Mesendoderm (in vitro differentiated cells): ENCODE measurements at regions not wholly inside any gene's neighbourhood (a gene's known extent, or its start where the extent isn't known, plus 50 kb on each side); places are given as distances from the start of the nearest gene placed in this dataset.

Source experiments
- DNase-seq: peaks from one replicate; pipeline ENCODE4 v3.0.0; 2013
- H2AK5ac ChIP-seq: 2 replicates; pipeline ENCODE4 v1.6.1; 2013; ENCODE audit warnings: low read length, inconsistent platforms
- H2BK120ac ChIP-seq: 2 replicates; pipeline ENCODE4 v1.6.1; 2013; ENCODE audit warnings: low read depth, mild to moderate bottlenecking, low read length, moderate library complexity, mixed read lengths
- H2BK15ac ChIP-seq: replicated peaks from 2 replicates; pipeline ENCODE4 v1.6.1; 2013; ENCODE audit warnings: low read depth, mild to moderate bottlenecking, moderate library complexity
- H2BK5ac ChIP-seq: 2 replicates; pipeline ENCODE4 v1.6.1; 2013; ENCODE audit warnings: low read length, inconsistent platforms
- H3K18ac ChIP-seq: 2 replicates; pipeline ENCODE4 v1.6.1; 2013; ENCODE audit warnings: mild to moderate bottlenecking, low read length, mixed read lengths
- H3K23ac ChIP-seq: one replicate; pipeline ENCODE4 v1.6.1; 2013; ENCODE audit warnings: low read length
- H3K27ac ChIP-seq: 2 replicates; pipeline ENCODE4 v1.5.1; 2013; ENCODE audit warnings: low read depth, mild to moderate bottlenecking, inconsistent platforms, low read length, moderate library complexity
- H3K27me3 ChIP-seq: 2 replicates; pipeline ENCODE4 v1.6.1; 2013; ENCODE audit warnings: low read length, control low read depth, mild to moderate bottlenecking, inconsistent platforms; ENCODE audit not compliant: insufficient read depth, poor library complexity
- H3K36me3 ChIP-seq: 2 replicates; pipeline ENCODE4 v1.6.1; 2013; ENCODE audit warnings: low read length, inconsistent platforms; ENCODE audit not compliant: control insufficient read depth, insufficient read depth
- H3K4ac ChIP-seq: one replicate; pipeline ENCODE4 v1.6.1; 2013; ENCODE audit warnings: low read depth, mild to moderate bottlenecking, low read length, moderate library complexity
- H3K4me1 ChIP-seq: 2 replicates; pipeline ENCODE4 v1.6.1; 2013; ENCODE audit warnings: low read depth, low read length, inconsistent platforms; ENCODE audit not compliant: control insufficient read depth
- H3K4me2 ChIP-seq: 2 replicates; pipeline ENCODE4 v1.6.1; 2013; ENCODE audit warnings: low read length
- H3K4me3 ChIP-seq: 2 replicates; pipeline ENCODE4 v1.5.1; 2013; ENCODE audit warnings: mild to moderate bottlenecking, low read length
- H3K56ac ChIP-seq: one replicate; pipeline ENCODE4 v1.6.1; 2013; ENCODE audit warnings: low read length
- H3K79me1 ChIP-seq: 2 replicates; pipeline ENCODE4 v1.6.1; 2013; ENCODE audit warnings: low read length, inconsistent platforms
- H3K79me2 ChIP-seq: 2 replicates; pipeline ENCODE4 v1.6.1; 2013; ENCODE audit warnings: mild to moderate bottlenecking, low read length; ENCODE audit not compliant: control insufficient read depth, insufficient read depth
- H3K9ac ChIP-seq: 2 replicates; pipeline ENCODE4 v1.6.1; 2013; ENCODE audit warnings: low read length, inconsistent platforms
- H4K5ac ChIP-seq: one replicate; pipeline ENCODE4 v1.6.1; 2013; ENCODE audit warnings: low read length
- H4K8ac ChIP-seq: one replicate; pipeline ENCODE4 v1.6.1; 2013; ENCODE audit warnings: low read depth, mild to moderate bottlenecking, control low read depth, low read length, moderate library complexity
- WGBS: extraction: QIAGEN DNeasy Blood & Tissue Kit; methylation state at CpG from one replicate; pipeline ENCODE4 v1.1.7; 2013; ENCODE audit warnings: low lambda C conversion rate, missing lambda C conversion rate; ENCODE audit not compliant: insufficient coverage; ENCODE audit errors: extremely low coverage; 5-methylcytosine and 5-hydroxymethylcytosine counted together

DNA sequence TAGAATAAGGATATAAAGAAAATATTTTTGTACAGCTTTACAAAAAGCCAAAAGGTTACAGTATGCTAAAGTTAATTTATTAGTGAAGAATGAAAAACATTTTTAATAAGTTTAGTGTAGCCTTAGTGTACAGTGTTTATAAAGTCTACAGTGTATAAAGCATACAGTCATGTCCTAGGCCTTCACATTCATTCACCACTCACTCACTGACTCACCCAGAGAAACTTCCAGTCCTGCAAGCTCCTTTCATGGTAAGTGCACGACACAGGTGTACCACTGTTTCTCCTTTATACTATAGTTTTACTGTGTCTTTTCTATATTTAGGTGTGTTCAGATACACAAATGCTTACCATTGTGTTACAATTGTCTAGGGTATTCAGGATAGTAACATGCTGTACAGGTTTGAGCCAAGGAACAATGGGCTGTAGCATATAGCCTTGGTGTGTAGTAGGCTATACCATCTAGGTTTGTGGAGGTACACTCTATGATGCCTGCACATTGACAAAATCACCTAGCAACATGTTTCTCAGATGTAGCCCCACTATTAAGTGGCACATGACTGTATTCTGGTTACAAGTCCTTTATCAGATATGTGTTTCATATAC is 197.1 kb upstream of the KBTBD8 start:
- Histone ChIP-seq H3K36me3 (no peaks in the 10 kb centered on the region), H3K56ac (no peak overlapping the region), H2BK15ac (no peak overlapping the region), H3K9ac (no peak overlapping the region), H3K79me1 (no peaks in the 10 kb centered on the region), H3K79me2 (no peaks in the 10 kb centered on the region), H3K23ac (no peak overlapping the region), H4K5ac (no peak overlapping the region), H2BK120ac (no peak overlapping the region), H2AK5ac (no peak overlapping the region), H2BK5ac (no peak overlapping the region), H3K4me3 (no peak overlapping the region), H3K27ac (no peak overlapping the region), H3K4me1 (peaks cover 2% of the 10 kb centered on the region), H3K27me3 (no peaks in the 10 kb centered on the region), H4K8ac (no peak overlapping the region), H3K4me2 (no peak overlapping the region), H3K18ac (no peak overlapping the region), H3K4ac (no peak overlapping the region)
- DNase-seq, result no peak
- no CpG with 5 or more reads among the region's 1 CpG for WGBS

DNA sequence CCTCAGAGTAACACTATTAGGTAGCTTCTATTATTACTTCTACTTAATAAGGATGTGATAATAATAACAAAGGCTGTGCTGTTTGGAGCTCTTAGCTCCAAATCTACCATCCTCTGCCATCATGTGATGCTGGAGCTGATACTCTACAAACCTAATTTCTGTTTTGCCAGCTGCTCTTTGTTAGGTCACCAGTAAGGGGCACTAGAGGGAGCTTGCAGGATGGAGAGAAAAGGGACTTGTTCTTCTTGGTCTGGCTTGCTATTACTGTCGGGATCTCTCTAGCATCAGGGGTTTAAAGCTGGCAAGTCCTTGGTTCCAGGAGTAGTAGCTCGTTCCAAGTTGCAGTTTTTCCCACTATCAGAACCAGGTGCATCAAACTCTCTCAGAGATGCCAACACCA is 194.9 kb upstream of the KBTBD8 start:
- Histone ChIP-seq H3K9ac (no peak overlapping the region), H4K8ac (no peak overlapping the region), H2BK120ac (no peak overlapping the region), H2BK15ac (no peak overlapping the region), H3K4ac (no peak overlapping the region), H3K36me3 (no peaks in the 10 kb centered on the region), H4K5ac (no peak overlapping the region), H3K27me3 (no peaks in the 10 kb centered on the region), H3K4me1 (peaks cover 2% of the 10 kb centered on the region), H3K79me2 (no peaks in the 10 kb centered on the region), H3K18ac (no peak overlapping the region), H3K4me2 (no peak overlapping the region), H3K79me1 (no peaks in the 10 kb centered on the region), H3K27ac (no peak overlapping the region), H2AK5ac (no peak overlapping the region), H3K4me3 (no peak overlapping the region), H3K56ac (no peak overlapping the region), H3K23ac (no peak overlapping the region), H2BK5ac (no peak overlapping the region)
- peak; percentile 74 for DNase-seq
- WGBS, result no CpG with 5 or more reads among the region's 2 CpGs

DNA sequence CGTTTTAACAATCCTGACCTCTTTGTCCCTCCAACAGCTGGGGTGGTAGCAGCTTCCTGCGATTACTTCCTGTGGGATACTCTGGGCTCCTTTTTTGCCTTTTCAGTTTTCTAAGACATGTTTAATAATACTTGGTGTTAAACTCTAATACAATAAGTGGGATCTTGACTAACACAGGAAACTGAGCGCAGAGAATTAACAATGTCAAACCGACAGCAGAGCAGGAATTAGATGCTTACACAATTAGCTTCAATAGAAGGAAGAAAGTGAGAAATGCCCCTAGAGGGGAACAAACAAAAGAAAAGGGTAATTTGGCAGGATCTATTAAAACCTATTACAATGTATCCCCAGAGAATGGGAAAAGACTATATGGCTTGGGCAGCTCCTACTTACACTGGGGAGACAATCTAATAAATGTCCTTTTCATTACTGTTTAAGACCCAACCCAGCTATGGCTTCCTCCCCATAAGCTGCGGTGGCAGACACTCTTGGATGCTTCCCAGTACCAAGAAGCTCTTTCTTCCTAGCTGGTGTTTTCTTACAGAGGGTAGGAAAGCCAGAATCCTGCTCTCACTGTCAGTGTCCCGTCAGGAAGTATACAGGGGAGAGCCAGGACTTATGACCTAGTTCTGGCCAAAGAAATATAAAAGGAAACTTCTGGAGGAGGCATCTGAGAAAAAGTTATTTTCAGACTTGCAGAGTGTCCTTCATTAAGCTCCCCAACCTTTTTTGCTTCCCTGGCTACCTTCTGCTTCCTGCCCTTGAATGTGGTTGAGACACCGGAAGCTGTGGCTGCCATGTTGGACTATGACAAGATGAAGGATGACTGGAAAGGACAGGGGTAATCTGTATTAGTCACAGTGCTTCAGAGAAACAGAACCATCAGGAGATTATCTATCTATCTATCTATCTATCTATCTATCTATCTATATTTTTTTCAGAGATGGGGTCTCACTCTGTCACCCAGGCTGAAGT is 194.1 kb upstream of the KBTBD8 start:
- Histone ChIP-seq H3K4me2 (no peak overlapping the region), H2AK5ac (no peak overlapping the region), H3K4ac (peak overlapping the region; percentile 36), H3K36me3 (no peaks in the 10 kb centered on the region), H3K23ac (no peak overlapping the region), H3K79me1 (no peaks in the 10 kb centered on the region), H3K4me3 (no peak overlapping the region), H3K9ac (no peak overlapping the region), H4K8ac (no peak overlapping the region), H3K56ac (no peak overlapping the region), H3K4me1 (peaks cover 4% of the 10 kb centered on the region), H3K27me3 (no peaks in the 10 kb centered on the region), H4K5ac (no peak overlapping the region), H2BK15ac (no peak overlapping the region), H3K18ac (no peak overlapping the region), H2BK120ac (no peak overlapping the region), H2BK5ac (no peak overlapping the region), H3K79me2 (no peaks in the 10 kb centered on the region), H3K27ac (no peak overlapping the region)
- DNase-seq, result no peak
- no CpG with 5 or more reads among the region's 7 CpGs for WGBS

DNA sequence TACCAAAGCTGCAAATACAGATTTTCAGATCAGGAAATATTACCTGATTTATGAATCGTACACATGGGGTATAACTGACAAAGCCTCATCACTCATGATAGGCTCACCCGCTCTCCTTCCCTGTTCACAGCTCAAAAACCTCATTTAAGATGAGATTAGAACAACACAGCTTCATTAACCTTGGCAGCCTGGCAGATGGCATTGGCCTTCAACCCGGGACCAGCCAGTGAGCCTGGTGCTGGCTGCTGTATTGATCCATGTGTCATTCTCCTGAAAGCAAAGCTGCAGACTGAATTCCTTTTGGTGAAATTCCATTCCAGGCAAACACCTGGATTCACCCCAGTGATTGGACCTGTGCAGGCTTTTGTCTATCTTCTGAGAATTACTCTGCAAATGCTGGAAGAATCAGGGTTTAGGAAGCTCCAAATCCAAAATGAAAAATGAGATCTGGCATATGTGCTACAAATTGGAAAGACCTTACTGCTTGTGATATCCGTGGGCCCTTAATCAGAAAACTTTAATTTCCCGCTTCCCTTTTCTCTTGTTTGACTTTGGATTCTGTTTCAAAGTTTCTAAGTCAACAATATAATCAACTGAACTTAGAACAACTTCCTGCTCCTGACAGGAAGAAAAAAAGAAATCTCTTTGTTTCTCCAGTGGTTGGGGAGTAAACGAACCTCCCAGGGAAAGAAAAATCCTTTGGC is 189.1 kb upstream of the KBTBD8 start:
- Histone ChIP-seq H3K9ac (no peak overlapping the region), H2AK5ac (no peak overlapping the region), H3K4me1 (peaks cover 4% of the 10 kb centered on the region), H3K4me3 (no peak overlapping the region), H2BK120ac (peak overlapping the region; percentile 49), H3K27ac (no peak overlapping the region), H4K5ac (no peak overlapping the region), H4K8ac (no peak overlapping the region), H3K79me1 (no peaks in the 10 kb centered on the region), H3K23ac (no peak overlapping the region), H3K79me2 (no peaks in the 10 kb centered on the region), H3K36me3 (no peaks in the 10 kb centered on the region), H3K56ac (no peak overlapping the region), H3K18ac (no peak overlapping the region), H3K27me3 (no peaks in the 10 kb centered on the region), H3K4ac (no peak overlapping the region), H3K4me2 (no peak overlapping the region), H2BK15ac (peak overlapping the region; percentile 98), H2BK5ac (no peak overlapping the region)
- no peak for DNase-seq
- no CpG with 5 or more reads among the region's 6 CpGs for WGBS

DNA sequence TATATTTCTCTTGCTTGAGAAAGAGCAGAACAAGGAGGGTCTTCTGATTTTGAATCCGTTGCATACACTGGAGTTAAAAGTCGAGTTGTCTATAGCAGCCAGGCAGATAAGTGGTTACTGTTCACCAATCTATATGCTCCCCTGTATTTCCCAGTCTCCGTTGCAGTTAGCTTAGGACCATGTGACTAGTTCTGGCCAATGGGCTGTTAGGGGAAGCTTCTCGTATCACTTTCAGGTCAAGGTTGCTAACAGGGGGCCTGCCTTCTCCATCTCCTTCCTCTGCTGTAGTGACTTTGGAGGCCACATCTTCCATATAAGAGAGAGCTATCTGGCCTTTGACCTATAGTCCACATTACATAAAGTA is 188.5 kb upstream of the KBTBD8 start:
- no peak overlapping the region for H3K23ac ChIP-seq
- no peaks in the 10 kb centered on the region for H3K27me3 ChIP-seq
- WGBS, result no CpG with 5 or more reads among the region's 4 CpGs
- no peak overlapping the region for H2BK5ac ChIP-seq
- peaks cover 5% of the 10 kb centered on the region for H3K4me1 ChIP-seq
- no peak overlapping the region for H4K5ac ChIP-seq
- H3K18ac ChIP-seq, result no peak overlapping the region
- DNase-seq, result no peak
- no peaks in the 10 kb centered on the region for H3K36me3 ChIP-seq
- H3K56ac ChIP-seq, result no peak overlapping the region
- no peak overlapping the region for H3K4ac ChIP-seq
- no peak overlapping the region for H3K4me3 ChIP-seq
- H3K79me2 ChIP-seq, result no peaks in the 10 kb centered on the region
- H3K4me2 ChIP-seq, result no peak overlapping the region
- H3K27ac ChIP-seq, result no peak overlapping the region
- H2BK120ac ChIP-seq, result no peak overlapping the region
- peak overlapping the region; percentile 98 for H2BK15ac ChIP-seq
- no peaks in the 10 kb centered on the region for H3K79me1 ChIP-seq
- H4K8ac ChIP-seq, result no peak overlapping the region
- no peak overlapping the region for H2AK5ac ChIP-seq
- no peak overlapping the region for H3K9ac ChIP-seq
